ENCODE measurements at regions not wholly inside any gene's neighbourhood (a gene's known extent, or its start where the extent isn't known, plus 50 kb on each side); places are given as distances from the start of the nearest gene placed in this dataset.
A peak's percentile ranks its signal among the peaks of the same experiment; 100 is the strongest.
"Not testable (repeated sequence)": the region's sequence is repeated elsewhere in the genome, so short reads cannot be mapped to it uniquely, and the experiment has no call there.

DNA sequence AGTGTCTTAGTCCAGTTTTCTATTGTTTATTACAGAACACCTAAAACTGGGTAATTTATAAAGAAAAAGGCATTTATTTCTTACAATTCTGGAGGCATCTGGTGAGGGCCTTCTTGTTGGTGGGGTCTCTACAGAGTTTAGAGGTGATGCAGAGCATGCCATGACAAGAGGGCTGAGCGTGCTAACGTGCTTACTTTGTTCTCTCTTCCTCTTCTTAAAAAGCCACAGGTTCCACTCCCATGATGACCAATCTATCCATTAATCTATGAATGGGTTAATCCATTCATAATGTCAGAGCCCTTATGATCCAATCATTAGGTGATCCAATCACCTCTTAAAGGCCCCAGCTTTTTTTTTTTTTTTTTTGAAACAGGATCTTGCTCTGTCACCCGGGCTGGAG is 291.5 kb upstream of the GALNTL6 start:
- no peak for DNase-seq

DNA sequence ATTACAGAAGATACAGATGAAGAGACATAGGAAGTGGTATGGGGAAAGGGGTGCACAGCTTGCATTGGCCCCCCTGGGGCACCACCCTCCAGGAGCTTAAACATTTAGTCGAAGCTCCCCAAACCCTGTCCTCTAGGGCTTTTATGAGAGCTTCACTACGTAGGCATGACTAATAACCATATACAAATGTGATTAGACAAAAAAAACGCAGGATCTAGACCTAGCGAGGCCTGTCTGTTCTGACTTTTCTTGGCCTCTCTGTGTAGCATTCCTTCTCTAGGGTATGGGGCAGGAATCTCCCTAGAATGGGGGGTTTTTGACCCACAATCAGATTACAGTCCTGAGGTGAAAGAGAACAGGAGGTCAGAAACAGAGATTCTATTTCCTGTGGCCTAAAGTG is 293.7 kb upstream of the GALNTL6 start:
- no peak for DNase-seq

DNA sequence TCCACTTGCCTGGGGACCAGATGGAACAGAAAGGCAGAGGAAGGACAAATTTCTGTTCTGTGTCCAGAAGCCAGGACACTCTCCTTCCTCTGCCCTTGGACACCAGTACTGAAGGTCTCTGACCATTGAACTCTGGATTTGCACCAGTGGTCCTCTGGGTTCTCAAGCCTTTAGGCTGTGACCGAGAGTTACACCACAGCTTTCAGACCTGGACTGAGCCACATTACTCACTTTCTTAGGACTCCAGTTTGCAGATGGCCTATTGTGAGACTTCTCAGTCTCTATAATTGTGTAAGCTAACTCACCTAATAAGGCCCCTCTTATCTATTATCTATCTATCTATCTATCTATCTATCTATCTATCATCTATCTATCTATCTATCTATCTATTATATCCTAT is 295.3 kb upstream of the GALNTL6 start:
- DNase-seq = no peak

DNA sequence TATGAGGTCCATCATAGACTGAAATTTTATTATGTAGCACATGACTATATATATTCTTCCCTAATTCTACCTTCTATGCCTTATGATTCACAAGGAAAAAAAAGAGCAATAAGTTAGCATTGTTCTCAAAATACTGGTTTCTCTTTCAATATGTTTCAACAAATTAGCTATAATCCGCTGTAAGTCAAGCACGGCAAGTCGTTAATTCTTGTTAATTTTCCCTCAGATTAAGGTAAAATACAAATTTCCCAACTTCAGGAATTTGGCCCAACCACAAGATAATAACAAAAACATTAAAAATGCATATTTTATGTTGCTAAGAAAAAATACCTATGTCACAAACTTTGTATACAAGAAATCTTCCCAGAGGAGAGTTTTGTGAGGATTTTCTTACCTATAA is 296.5 kb upstream of the GALNTL6 start:
- DNase-seq = no peak

DNA sequence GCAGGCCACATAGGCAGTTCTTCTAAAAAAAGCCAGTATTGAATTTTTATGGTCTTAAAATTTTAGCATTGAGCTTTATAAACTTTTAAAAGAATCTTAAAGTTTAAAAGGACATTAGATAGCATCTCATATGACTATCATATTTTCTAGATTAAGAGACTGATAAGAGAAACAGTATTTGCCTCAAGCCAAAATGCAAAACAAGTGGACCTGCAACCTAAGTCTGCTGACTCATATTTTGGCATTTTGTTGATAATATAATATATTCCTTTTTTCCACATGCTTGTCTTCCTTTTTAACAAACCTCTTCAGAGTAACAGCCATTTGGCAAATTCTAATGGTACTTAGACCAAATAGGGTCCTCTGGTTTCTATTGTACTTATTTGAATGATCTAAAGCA is 328.5 kb upstream of the GALNTL6 start:
- DNase-seq = no peak

DNA sequence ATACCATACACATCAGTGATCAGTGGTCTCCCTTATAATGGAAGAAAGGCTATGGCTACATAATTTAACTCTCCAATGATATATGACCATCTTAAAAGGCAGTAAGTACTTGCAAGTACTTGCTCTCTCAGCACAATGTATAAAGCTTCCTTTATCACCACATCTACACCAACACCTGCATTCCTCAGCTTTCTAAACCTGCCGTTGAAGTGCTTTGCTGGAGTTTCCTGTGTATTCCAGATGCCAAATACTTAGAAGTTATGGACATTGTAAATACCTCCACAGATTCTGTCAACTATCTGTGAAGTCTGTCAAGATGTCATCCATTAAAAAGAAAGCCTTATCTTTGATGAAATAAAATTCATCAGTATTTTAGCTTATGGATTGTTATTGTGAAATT is 335.0 kb upstream of the GALNTL6 start:
- no peak for DNase-seq

DNA sequence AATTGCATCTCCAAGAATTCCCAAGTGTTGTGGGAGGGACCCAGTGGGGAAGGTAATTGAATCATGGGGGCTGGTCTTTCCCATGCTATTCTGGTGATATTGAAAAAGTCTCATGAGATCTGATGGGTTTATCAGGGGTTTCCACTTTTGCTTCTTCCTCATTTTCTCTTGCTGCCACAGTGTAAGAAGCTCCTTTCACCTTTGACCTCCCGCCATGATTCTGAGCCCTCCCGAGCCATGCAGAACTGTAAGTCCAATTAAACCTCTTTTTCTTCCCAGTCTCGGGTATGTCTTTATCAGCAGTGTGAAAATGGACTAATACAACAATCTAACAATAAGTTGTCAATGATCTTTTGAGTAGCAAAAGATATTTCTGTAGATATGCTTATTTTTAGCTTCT is 338.1 kb upstream of the GALNTL6 start:
- DNase-seq = not testable (repeated sequence)

DNA sequence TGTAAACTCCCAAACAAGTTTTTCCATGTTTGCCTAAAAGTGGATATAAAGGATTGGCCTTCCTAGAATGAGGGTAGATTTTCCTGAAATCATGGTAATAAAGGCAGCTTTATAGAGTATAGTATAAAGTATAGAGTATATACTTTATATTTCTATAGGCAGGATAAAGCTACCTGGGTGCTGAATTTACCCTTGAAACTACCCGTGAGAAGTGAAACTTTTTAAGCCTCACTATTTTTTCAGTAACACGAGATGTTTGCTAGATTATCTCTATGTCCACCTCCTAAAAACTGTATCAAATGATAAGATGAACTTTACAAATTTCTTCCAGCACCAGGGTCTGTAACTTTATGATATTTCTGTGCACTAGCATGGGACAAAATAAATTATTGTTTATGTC is 340.0 kb upstream of the GALNTL6 start:
- DNase-seq = no peak

DNA sequence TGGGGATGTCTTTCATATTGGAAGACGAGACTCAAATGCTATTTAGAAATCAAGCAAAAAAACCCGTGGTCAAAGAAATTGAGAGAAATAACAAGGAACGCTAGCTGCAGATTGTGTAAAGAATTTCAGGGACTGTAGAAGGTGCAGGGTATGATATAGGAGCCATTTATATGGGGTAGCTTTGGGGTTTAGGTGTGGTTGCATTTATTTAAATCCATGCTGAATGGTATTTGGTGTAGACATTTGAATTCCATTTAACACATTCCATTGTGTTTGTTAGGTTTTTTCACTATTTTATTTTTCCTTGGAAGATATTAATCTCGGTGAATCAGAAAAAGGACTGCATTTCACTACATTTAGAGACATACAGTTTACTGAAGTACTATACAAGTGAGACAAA is 341.0 kb upstream of the GALNTL6 start:
- DNase-seq = no peak

DNA sequence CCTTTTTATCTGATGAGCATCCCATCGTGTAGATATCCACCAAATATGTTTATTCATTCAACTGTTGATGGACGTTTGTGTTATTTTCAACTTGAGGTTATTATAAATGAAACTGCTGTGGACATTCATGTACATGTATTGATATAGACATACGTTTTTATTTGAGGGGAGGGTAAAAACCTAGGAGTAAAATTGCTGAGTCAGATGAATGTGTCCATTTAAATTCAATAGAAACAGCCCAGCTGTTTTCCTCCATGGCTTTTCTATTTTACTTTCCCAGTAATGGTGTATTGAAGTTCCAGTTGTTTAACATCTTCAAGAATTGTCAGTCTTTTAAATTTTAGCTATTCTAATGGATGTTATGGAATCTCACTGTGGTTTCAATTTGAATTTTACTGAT is 348.7 kb upstream of the GALNTL6 start:
- DNase-seq = no peak

DNA sequence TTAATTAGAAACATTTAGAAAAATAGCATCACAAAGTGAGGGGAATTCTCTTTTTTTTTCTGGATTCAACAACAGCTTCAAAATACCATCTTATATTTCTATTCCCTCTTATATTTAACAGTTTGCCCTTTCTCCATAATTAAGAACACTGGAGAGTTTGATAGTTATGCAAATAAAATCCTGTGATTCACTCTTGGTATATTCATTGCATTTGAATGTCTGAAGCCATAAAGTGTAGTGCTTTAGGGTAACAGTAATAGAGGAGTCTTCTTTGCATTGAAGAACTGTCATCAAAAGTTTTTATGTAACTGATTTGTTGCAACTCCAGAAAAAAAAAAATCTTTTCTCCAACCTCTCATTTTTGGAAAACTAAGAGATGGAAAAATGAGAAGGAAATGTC is 352.0 kb upstream of the GALNTL6 start:
- no peak for DNase-seq

DNA sequence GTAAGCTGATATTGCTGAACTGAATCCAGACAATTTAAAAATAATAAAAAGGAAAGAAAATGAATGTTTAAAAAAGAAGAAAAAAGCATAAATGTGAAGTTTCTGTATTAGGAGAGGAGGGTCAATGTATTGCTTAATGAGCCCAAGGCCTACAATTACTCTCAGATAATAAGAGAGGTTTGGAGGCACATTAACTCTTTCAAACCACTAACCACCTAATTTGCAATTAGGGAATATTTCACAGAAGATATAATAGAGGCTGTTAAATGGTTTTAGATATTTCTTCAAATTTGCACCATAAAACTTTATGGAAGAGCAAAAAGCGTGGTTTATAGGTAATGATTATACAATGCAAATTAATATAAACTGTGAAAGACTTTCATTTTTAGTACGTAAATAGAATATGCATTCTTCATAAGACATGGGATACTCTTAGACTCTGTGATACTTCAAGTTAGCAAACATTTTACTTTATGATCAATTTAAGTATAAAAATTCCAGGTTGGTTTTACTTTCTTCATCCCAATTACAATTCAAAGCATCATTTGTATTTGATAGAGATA is 364.2 kb upstream of the GALNTL6 start:
- DNase-seq = no peak

DNA sequence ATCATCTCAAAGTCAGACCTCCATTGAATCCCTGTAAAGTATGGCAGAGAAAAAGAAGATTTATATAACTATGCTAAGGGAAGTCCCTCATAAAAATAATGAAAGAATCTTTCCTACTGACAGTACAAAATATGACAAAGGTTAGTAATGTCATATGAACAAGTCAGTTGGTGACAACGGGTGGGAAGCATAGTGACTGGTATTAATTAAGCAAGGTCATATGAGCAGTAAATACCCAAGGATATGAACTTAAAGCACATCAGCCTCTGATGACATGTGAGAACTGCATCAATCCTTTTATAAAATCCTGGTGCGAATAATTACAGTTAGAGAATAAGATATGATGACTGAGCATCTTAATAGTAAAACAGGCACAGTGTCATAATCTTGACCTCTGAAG is 364.8 kb upstream of the GALNTL6 start:
- no peak for DNase-seq

DNA sequence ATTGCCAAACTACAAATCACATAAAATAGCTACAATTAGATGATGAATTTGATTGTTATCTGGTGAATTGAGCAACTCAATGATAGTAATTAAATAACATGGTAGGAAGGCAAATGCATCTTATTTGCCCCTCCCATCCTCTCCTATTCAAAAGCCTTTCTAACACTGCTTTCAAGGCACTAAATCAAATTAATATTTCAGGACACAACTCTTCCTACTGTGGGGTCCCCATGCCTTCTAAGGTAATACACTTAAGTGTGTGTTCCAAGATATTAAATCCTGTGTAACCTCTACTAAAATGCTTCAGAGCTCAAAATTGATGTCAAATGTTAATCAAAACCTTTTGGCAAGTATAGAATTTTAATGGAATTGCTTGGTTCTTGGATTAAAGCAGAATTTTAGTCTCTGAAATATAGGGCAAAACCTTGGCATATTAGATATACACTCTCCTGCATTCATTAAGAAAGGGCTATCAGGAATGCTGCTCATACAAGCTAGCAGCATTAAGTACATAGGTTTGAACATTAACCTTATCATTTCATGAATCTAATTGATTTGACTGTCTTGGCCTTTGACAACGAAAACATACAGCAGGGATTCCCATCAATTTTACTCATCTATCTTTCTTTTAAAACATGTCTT is 371.8 kb upstream of the GALNTL6 start:
- no peak for DNase-seq

DNA sequence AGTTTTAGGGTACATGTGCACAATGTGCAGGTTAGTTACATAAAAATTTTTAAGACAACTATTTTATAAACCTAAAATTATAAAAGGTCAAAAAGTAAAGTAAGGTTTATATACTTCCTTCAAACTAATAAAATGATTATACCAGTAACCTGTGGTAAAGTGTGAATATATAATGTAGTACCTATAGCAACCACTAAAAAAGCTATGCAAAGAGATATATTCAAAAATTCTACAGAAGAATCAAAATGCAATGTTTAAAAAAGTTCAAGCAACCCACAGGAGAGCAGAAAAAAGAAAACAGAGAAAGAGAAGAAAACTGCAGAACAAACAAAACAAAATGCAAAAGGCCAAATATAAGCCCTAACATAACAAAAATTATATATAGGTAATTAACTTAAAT is 379.5 kb upstream of the GALNTL6 start:
- no peak for DNase-seq

DNA sequence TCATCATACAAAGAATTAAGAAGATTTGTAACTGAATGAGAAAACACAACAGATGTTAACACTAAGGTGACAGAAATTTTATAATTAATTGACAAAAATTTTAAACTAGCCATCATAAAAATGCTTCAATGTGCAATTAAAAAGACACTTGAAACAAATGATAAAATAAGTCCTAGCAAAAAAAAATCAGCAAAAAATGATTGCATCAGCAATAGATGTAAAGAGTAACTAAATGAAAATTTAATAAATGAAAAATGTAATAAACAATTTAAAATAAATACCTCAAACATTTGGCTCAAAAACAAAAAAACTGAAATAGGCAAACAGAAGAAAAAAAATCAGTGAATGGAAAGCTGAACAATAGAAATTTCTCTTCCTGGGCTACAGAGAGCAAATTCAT is 380.7 kb upstream of the GALNTL6 start:
- no peak for DNase-seq

DNA sequence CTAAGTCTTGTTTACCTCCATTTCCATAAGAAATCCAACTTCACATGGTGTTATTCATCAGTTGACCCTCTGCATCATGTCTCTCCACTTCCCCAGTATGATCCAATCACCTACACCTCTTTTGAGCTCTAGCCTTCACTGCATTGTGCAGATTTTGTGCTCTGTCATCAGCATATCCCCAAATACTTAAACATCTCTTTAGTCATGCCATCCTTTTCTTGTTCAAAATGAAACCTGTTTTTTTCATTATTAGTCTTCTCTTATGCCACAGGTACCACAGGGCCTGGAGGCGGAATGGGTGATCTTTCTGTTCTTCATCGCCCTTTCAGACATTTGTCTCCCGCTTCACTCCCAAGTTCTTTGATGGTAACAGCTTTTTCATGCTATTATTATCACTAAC is 382.7 kb upstream of the GALNTL6 start:
- no peak for DNase-seq

DNA sequence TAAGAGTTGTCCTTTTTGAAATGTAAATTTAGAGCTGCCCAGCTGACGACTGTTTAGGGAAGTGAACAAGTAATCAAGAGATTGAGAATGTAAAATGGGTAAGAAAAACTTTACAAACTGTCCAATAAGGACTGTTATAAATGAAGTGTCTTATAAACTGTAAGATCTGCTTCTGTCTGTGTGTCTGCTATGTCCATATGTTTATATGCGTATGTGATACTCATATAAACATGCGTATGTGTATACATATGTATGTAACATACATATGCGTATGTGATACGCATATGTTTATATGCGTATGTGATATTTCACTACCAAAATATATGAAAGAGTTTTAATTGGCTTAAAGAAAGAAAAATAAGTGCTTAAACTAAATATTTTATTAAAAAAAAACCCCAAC is 416.0 kb upstream of the GALNTL6 start:
- no peak for DNase-seq

DNA sequence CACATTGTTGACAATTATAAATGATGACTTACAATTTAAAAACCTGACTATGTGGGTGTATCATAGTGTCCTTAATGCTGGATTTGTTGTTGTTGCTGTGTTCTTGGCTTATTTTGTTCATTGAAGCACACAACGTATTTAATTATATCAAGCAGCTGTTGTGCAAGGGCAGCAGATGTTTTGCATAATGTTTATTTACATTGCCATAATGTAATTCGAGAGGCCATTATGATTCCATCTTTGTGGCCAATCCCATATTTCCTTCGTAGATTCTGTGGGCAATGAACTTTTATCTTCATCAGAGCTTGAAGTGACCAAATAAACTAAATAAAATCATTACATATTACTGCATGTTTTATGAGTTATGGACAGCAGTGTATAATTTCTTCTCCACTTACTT is 422.6 kb upstream of the GALNTL6 start:
- DNase-seq = no peak

DNA sequence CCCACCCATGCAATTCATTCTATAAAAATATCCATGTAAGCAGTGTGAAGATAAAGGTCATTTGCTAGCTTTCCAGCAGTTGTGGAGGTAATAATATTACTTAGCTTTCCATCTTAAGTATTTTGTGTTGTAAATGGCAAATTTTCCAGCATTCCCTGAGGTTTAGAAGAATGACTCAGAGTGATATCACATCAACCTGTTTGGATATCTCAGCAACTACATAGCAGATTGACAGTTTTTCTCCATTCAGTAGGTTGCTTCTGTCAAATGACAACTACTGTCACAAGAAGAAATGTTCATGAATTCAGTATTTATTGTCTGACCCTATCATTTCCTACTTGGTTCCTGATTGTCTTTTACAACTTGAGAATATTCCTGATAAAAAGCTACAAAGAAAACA is 434.9 kb upstream of the GALNTL6 start:
- no peak for DNase-seq

DNA sequence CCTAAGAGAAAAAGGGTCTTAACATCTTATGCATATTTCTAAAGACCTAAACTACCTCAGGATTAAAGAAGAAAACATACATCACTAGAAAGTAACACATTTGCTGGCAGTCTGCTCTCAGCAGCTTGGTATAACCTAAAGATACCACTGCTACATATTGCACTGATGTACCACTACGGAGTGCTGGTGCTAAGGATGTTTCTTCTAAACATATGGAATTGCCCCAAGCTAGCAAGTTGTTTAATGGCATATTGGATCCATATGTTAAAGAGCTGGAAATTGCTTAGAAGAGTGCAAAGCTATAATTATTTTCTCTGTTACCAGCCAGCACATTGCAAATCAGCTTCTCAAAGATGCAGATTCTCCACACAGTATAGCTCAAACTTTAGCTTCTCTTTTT is 436.5 kb upstream of the GALNTL6 start:
- DNase-seq = no peak

DNA sequence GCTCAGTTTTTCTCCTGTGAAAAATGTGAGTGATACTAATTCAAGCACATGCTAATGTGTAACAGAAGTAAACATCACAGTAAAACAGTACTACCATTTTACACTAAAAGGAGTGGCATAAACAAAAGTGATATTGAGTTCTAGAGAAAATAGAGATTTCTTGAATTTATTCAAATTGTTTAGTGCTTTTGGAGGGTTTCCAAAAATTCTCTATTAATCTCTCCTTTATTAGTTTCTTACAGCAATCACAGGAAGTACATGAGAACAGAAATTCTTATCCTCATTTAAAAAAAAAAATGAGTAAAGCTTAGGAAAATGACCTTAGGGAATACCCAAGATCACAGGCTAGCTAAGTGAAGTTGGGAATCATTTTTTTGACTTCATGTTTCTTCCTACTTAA is 459.7 kb upstream of the GALNTL6 start:
- DNase-seq = no peak

DNA sequence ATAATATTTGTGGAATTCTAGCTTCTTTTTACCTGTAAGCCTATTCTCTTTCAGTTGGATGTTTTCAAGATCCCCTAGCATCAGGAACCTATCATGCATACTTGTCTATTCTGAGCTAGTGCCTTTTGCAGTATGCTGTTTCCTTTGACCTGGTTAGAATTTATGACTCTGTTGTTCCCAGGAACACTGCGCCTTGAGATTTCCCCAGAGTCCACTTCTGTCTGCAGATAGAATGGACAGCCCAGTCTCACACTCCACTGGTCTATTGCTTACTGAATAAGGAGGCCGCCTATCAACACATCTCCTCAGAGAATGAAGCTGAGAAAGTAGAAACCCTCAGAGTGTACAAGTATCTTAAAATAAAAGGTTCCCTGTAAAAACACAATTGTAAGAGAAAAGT is 465.1 kb upstream of the GALNTL6 start:
- no peak for DNase-seq

DNA sequence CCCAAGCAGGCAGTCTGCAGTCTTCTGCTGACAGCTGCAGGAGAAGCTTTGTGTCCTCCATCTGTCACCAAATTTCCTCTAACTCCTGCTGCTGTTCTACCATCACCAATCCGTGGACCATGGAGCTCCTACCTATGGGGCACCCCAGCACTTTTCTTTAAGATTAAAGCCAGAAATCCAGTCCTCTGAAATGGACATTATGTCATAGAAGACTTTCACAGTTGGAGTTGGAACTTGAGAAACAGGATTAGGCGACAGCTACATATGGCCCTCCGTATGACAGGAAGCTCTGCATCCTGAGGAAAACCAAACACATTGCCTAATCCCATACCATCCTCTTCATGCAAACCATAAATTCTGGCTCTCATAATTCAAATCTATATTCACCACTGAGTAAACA is 470.6 kb upstream of the GALNTL6 start:
- DNase-seq = peak; percentile 45

DNA sequence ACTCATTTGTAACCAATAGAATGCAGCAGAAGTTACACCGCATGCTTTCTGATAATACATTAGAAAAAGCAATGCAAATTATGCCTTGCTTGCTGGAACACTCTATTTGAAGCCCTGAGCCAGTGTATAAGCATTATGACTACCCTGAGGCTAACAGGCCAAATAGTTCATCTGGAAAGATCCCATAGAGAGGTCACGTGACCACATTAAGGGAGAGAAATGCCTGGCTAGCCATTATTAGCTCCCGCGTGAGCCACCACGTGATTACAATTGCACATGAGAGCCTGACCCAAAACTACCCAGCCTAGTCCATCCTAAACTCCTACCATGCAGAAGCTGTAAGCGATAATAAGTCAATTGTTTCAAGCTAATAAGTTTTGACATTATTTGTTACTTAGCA is 472.9 kb upstream of the GALNTL6 start:
- no peak for DNase-seq

DNA sequence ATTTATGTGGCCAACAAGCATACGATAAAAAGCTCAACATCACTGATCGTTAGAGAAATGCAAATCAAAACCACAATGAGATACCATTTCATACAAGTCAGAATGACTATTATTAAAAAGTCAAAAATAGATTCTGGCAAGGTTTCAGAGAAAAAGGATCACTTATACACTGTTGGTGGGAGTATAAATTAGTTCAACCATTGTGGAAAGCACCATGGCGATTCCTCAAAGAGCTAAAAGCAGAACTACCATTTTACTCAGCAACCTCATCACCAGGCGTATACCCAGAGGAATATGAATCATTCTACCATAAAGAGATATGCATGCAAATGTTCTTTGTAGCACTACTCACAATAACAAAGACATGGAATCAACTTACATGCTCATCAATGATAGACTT is 478.7 kb upstream of the GALNTL6 start:
- DNase-seq = no peak
